Mesothelial cell of epicardium (in vitro differentiated cells): ENCODE measurements at regions not wholly inside any gene's neighbourhood (a gene's known extent, or its start where the extent isn't known, plus 50 kb on each side); places are given as distances from the start of the nearest gene placed in this dataset.

ENCODE experiments used
- DNase-seq, 2 experiments: peaks; one replicate each; pipeline ENCODE4 v3.0.0; 2021; ENCODE audit warnings: low spot score in 2 of 2; ENCODE audit not compliant: unreplicated experiment in 2 of 2
- H3K27ac Mint-ChIP-seq: 2 replicates; pipeline ENCODE4 v1.8.0; 2021; ENCODE audit warnings: mixed read lengths
- H3K27me3 Mint-ChIP-seq: 2 replicates; pipeline ENCODE4 v1.8.0; 2021; ENCODE audit warnings: low read depth, mixed read lengths
- H3K36me3 Mint-ChIP-seq: 2 replicates; pipeline ENCODE4 v1.8.0; 2021; ENCODE audit warnings: mixed read lengths
- H3K4me1 Mint-ChIP-seq: 2 replicates; pipeline ENCODE4 v1.8.0; 2021; ENCODE audit warnings: mixed read lengths
- H3K4me3 Mint-ChIP-seq: 2 replicates; pipeline ENCODE4 v1.8.0; 2021; ENCODE audit warnings: mild to moderate bottlenecking, moderate library complexity, mixed read lengths
- H3K9me3 Mint-ChIP-seq: 2 replicates; pipeline ENCODE4 v1.8.0; 2021; ENCODE audit warnings: mixed read lengths
- TF ChIP-seq, protein P1 (sequence below): fragments of 200-600 bp; sonication (generic); IDR thresholded peaks from one replicate; pipeline ENCODE4 v1.5.0; 2021; ENCODE audit warnings: antibody characterized with exemption; ENCODE audit not compliant: unreplicated experiment

- TF ChIP-seq, protein P1, sequence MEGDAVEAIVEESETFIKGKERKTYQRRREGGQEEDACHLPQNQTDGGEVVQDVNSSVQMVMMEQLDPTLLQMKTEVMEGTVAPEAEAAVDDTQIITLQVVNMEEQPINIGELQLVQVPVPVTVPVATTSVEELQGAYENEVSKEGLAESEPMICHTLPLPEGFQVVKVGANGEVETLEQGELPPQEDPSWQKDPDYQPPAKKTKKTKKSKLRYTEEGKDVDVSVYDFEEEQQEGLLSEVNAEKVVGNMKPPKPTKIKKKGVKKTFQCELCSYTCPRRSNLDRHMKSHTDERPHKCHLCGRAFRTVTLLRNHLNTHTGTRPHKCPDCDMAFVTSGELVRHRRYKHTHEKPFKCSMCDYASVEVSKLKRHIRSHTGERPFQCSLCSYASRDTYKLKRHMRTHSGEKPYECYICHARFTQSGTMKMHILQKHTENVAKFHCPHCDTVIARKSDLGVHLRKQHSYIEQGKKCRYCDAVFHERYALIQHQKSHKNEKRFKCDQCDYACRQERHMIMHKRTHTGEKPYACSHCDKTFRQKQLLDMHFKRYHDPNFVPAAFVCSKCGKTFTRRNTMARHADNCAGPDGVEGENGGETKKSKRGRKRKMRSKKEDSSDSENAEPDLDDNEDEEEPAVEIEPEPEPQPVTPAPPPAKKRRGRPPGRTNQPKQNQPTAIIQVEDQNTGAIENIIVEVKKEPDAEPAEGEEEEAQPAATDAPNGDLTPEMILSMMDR, result no peak
- no peak for DNase-seq
- H3K4me1 Mint-ChIP-seq, result no peaks in the 10 kb centered on the region
- no peak overlapping the region for H3K27ac Mint-ChIP-seq
- no peaks in the 10 kb centered on the region for H3K36me3 Mint-ChIP-seq
- H3K9me3 Mint-ChIP-seq, result no peaks in the 10 kb centered on the region
- H3K27me3 Mint-ChIP-seq, result peaks cover 30% of the 10 kb centered on the region
- H3K4me3 Mint-ChIP-seq, result no peak overlapping the region
Measured at GRCh38 chr1:181206979-181207790, 118.7 kb downstream of the IER5 start.

DNA sequence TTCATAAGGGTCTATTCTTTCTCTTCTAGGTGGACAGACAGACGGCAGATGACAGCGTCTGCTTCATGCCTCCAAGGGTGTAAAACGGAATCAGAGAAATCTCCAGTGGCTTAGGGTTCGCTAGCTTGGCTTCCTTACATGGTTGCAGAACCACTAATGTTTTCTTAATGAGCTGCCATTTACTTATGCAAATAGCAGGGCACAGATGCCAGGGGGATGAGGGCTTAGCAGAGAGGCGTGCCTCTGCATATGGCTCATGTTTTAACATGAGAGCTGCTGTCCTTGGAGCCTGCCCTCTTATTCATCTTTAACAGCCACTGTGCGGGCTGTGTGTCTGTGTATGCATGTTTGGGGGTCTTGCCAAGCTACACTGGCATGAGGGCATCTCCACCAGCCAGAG, 119.6 kb downstream of the IER5 start:
- Mint-ChIP-seq H3K27me3 (peaks cover 32% of the 10 kb centered on the region), H3K4me1 (no peaks in the 10 kb centered on the region), H3K9me3 (no peaks in the 10 kb centered on the region), H3K27ac (no peak overlapping the region), H3K4me3 (no peak overlapping the region), H3K36me3 (no peaks in the 10 kb centered on the region)
- TF ChIP-seq, protein P1, result no peak
- DNase-seq, result no peak

- TF ChIP-seq, protein P1, result no peak
- Mint-ChIP-seq H3K4me1 (no peaks in the 10 kb centered on the region), H3K36me3 (no peaks in the 10 kb centered on the region), H3K4me3 (no peak overlapping the region), H3K9me3 (no peaks in the 10 kb centered on the region), H3K27me3 (peaks cover 28% of the 10 kb centered on the region), H3K27ac (no peak overlapping the region)
- no peak for DNase-seq
Measured at GRCh38 chr1:181208967-181209366, 120.5 kb downstream of the IER5 start.

- no peak for DNase-seq
- H3K27ac Mint-ChIP-seq, result no peak overlapping the region
Measured at GRCh38 chr1:181213056-181213455, 124.6 kb downstream of the IER5 start.

GRCh38 chr1:181216591-181216994, 128.1 kb downstream of the IER5 start:
- peaks cover 8% of the 10 kb centered on the region for H3K9me3 Mint-ChIP-seq
- TF ChIP-seq, protein P1, result no peak
- no peaks in the 10 kb centered on the region for H3K36me3 Mint-ChIP-seq
- H3K4me3 Mint-ChIP-seq, result no peak overlapping the region
- no peak overlapping the region for H3K27ac Mint-ChIP-seq
- H3K4me1 Mint-ChIP-seq, result peaks cover 2% of the 10 kb centered on the region
- DNase-seq, result no peak
- peaks cover 18% of the 10 kb centered on the region for H3K27me3 Mint-ChIP-seq

More at GRCh38 chr1:181213056-181213455, 124.6 kb downstream of the IER5 start:
- peaks cover 26% of the 10 kb centered on the region for H3K27me3 Mint-ChIP-seq
- TF ChIP-seq, protein P1, result no peak
- no peaks in the 10 kb centered on the region for H3K36me3 Mint-ChIP-seq
- H3K9me3 Mint-ChIP-seq, result peaks cover 8% of the 10 kb centered on the region
- no peak overlapping the region for H3K4me3 Mint-ChIP-seq
- H3K4me1 Mint-ChIP-seq, result no peaks in the 10 kb centered on the region
